GM12872 (cell line): ENCODE measurements at regions not wholly inside any gene's neighbourhood (a gene's known extent, or its start where the extent isn't known, plus 50 kb on each side); places are given as distances from the start of the nearest gene placed in this dataset.

Experiments
- CTCF ChIP-seq: IDR thresholded peaks from 3 replicates; pipeline ENCODE4 v1.5.1; 2011; ENCODE audit warnings: low read depth, mild to moderate bottlenecking, low read length, moderate library complexity; ENCODE audit not compliant: insufficient read depth

- no peak for TF ChIP-seq CTCF
These were observed 929.1 kb downstream of the REEP3 start for GRCh38 chr10:64450312-64450711.

DNA sequence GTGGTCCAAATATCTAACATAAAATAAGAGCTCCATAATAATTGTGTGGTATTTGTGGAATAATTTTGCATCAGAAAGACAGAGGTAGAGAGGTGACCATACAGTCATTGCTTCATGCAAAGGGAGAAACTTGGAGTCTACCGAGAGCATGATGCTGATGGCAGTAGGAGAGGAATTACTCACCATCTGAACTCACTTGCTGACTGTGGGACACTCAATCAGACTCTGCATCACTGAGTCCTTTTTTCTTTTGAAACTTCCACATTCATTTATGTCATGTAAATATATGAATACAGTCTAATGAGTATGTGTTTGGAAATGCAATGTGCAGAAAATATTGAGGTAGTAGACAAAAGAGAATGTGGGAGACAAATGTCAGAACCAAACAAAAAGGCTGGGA is 933.8 kb downstream of the REEP3 start:
- no peak for TF ChIP-seq CTCF

GRCh38 chr10:64458306-64458705 is 937.1 kb downstream of the REEP3 start:
- TF ChIP-seq CTCF, result no peak

- TF ChIP-seq CTCF, result no peak
These were observed 942.2 kb downstream of the REEP3 start for GRCh38 chr10:64463406-64463805.

- TF ChIP-seq CTCF, result no peak
These were observed 944.5 kb downstream of the REEP3 start for GRCh38 chr10:64465653-64466052.

DNA sequence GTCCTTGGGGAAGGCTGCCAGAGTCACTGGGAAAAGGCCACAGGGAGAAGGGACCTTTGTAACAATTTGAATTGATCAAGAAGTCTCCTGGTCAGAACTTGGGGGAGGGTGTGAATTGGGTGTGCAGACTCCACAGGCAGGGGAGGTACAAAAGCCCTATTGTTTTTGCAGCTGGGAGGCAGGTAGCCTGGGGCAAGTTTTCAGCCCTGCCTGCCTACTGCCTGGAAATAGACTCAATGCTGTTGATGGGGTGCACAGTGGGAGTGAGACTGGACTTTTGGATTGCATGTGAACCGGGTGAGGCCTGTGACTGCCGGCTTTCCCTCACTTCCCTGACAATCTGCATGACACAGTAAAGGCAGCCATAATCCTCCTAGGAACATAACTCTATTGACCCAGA is 947.0 kb downstream of the REEP3 start:
- TF ChIP-seq CTCF, result no peak

DNA sequence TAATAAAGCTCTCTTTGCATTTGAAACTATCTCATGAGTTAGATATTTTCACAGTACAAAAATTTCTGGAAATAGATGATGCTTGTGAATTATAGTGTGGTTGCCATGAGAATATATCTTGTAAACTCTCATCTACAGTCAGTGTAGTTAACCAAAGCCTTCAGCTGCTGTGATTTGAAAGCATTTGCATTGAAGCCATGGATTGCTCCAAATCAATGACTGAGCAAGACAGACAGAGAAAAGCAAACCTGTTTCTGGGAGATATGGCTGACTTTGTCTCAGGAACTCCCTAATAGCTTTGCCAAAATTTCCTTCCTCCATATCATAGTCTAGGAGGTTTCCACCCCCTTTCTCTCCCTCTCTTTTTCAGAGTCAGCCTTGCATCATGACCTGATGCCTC is 955.3 kb downstream of the REEP3 start:
- no peak for TF ChIP-seq CTCF

- no peak for TF ChIP-seq CTCF
These were observed 956.6 kb downstream of the REEP3 start for GRCh38 chr10:64477791-64478190.
